Esophagus squamous epithelium (tissue), 5 donors: ENCODE measurements at regions not wholly inside any gene's neighbourhood (a gene's known extent, or its start where the extent isn't known, plus 50 kb on each side); places are given as distances from the start of the nearest gene placed in this dataset.

Experiments used
- DNase-seq: peaks from one replicate; lab custom pipeline; 2025; lab: John Stamatoyannopoulos, UW
- H3K27ac ChIP-seq, 4 donors: fragments of 200-600 bp; sonication (generic); one replicate each; pipeline ENCODE4 v1.5.1; 2016 to 2019; ENCODE audit warnings: mild to moderate bottlenecking in 1 of 4
- H3K27me3 ChIP-seq, 4 donors: fragments of 200-600 bp; sonication (generic); 1 replicate in 3 of 4; 2 replicates in 1 of 4; pipeline versions ENCODE4 v1.5.1 to v1.6.0; 2017 to 2021; ENCODE audit warnings: antibody characterized with exemption in 1 of 4
- H3K36me3 ChIP-seq, 3 donors: fragments of 200-600 bp; sonication (generic); one replicate each; pipeline ENCODE4 v1.5.1; 2016 to 2019
- H3K4me1 ChIP-seq, 3 donors: fragments of 200-600 bp; sonication (generic); one replicate each; pipeline ENCODE4 v1.5.1; 2017 to 2019
- H3K4me3 ChIP-seq, 4 donors: fragments of 200-600 bp; sonication (generic); 1 replicate in 3 of 4; 2 replicates in 1 of 4; pipeline ENCODE4 v1.5.1; 2016 to 2019; ENCODE audit warnings: mild to moderate bottlenecking in 2 of 4, moderate library complexity in 1 of 4
- H3K9me3 ChIP-seq, 3 donors: fragments of 200-600 bp; sonication (generic); one replicate each; pipeline ENCODE4 v1.5.1; 2016 to 2019
- CTCF ChIP-seq, 6 experiments: fragments of 450-650 bp in 4 of 6; fragments of 200-600 bp in 2 of 6; sonication (generic) in 2 of 6; IDR thresholded peaks; one replicate each; pipeline ENCODE4 v1.5.1; 2016 to 2019; ENCODE audit warnings: antibody characterized with exemption in 6 of 6, mild to moderate bottlenecking in 4 of 6, moderate library complexity in 4 of 6
- POLR2A ChIP-seq, 4 donors: fragments of 450-650 bp; IDR thresholded peaks; one replicate each; pipeline ENCODE4 v1.6.1; 2017; ENCODE audit warnings: antibody characterized with exemption in 4 of 4, mild to moderate bottlenecking in 4 of 4, moderate library complexity in 3 of 4
- WGBS, 2 donors: methylation state at CpG; one replicate each; pipeline ENCODE4 v1.1.5; 2018; 5-methylcytosine and 5-hydroxymethylcytosine counted together
- intact Hi-C: fragments of 100-400 bp; cut with DNase I; formaldehyde crosslinking; loops from one replicate; pipeline ENCODE4 v1.15.0; 2022
- donor health status: DM: yes; HTN: yes; CAD: no.

DNA sequence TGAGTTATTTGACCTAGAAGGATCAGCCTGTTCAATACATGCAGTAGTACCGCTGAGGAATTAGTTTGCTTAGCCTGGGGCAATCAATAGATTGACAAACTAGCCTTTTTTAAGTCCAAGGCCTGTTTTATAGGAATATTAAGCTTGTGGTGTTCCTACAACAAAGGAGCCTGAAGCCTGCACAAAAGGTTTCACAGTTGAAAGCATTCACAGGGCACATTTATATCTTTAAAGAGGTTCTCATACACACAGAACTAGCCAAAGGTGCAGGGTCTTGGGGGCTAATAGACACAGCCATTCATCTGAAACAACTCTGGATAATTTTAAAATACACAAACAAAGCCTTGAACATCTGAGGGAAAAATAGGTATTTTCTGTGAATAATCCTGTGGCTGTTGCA, 160.3 kb downstream of the RPS29 start:
- intact Hi-C loops, result no loop called here
- H3K9me3 ChIP-seq, result no peaks in the 10 kb centered on the region
- no peak for DNase-seq
- WGBS, 2 donors, result 43 to 69% methylated on average over 1 of the region's 1 CpG
- H3K27me3 ChIP-seq, result peaks cover 0 to 9% (median 0%) of the 10 kb centered on the region in 4 donors
- H3K4me3 ChIP-seq, result no peak overlapping the region
- no peak for TF ChIP-seq CTCF (IDR thresholded peaks at IDR 0.05)
- no peaks in the 10 kb centered on the region for H3K4me1 ChIP-seq
- no peak overlapping the region for H3K27ac ChIP-seq
- no peaks in the 10 kb centered on the region for H3K36me3 ChIP-seq

- TF ChIP-seq CTCF (IDR thresholded peaks at IDR 0.05) (no peak), POLR2A (IDR thresholded peaks at IDR 0.05) (no peak)
- WGBS, 2 donors, result 47 to 51% methylated on average over 4 of the region's 4 CpGs
These were observed 161.5 kb downstream of the RPS29 start for GRCh38 chr14:49424436-49425331.

GRCh38 chr14:49420201-49420600, 166.0 kb downstream of the RPS29 start:
- Histone ChIP-seq H3K9me3 (no peaks in the 10 kb centered on the region), H3K27me3 (peaks cover 0 to 3% (median 0%) of the 10 kb centered on the region in 4 donors), H3K27ac (no peak overlapping the region), H3K36me3 (no peaks in the 10 kb centered on the region), H3K4me1 (no peaks in the 10 kb centered on the region), H3K4me3 (no peak overlapping the region)
- intact Hi-C loops, result no loop called here
- 70 to 84% methylated on average over 3 of the region's 3 CpGs for WGBS, 2 donors
- no peak for TF ChIP-seq CTCF (IDR thresholded peaks at IDR 0.05)
- no peak for TF ChIP-seq POLR2A (IDR thresholded peaks at IDR 0.05)
- DNase-seq, result no peak

More at GRCh38 chr14:49424436-49425331, 161.5 kb downstream of the RPS29 start:
- no peak for DNase-seq
- Histone ChIP-seq H3K4me1 (no peaks in the 10 kb centered on the region), H3K9me3 (no peaks in the 10 kb centered on the region), H3K27me3 (peaks cover 0 to 12% (median 0%) of the 10 kb centered on the region in 4 donors), H3K36me3 (no peaks in the 10 kb centered on the region), H3K4me3 (no peak overlapping the region), H3K27ac (no peak overlapping the region)
- intact Hi-C loops, result no loop called here

- peaks cover 0 to 3% (median 0%) of the 10 kb centered on the region in 4 donors for H3K27me3 ChIP-seq
- H3K9me3 ChIP-seq, result no peaks in the 10 kb centered on the region
- TF ChIP-seq POLR2A (IDR thresholded peaks at IDR 0.05) (no peak), CTCF (IDR thresholded peaks at IDR 0.05) (no peak)
- H3K4me3 ChIP-seq, result no peak overlapping the region
- no peak overlapping the region for H3K27ac ChIP-seq
- intact Hi-C loops, result no loop called here
- DNase-seq, result no peak
- H3K36me3 ChIP-seq, result no peaks in the 10 kb centered on the region
- 75 to 76% methylated on average over 4 of the region's 4 CpGs for WGBS, 2 donors
- H3K4me1 ChIP-seq, result no peaks in the 10 kb centered on the region
These were observed 167.4 kb downstream of the RPS29 start for GRCh38 chr14:49418789-49419188.

- H3K4me3 ChIP-seq, result no peak overlapping the region
- intact Hi-C loops, result no loop called here
- no peak for TF ChIP-seq CTCF (IDR thresholded peaks at IDR 0.05)
- TF ChIP-seq POLR2A (IDR thresholded peaks at IDR 0.05), result no peak
- no peak overlapping the region for H3K27ac ChIP-seq
- no peaks in the 10 kb centered on the region for H3K36me3 ChIP-seq
- H3K9me3 ChIP-seq, result no peaks in the 10 kb centered on the region
- peaks cover 0 to 3% (median 0%) of the 10 kb centered on the region in 4 donors for H3K27me3 ChIP-seq
- DNase-seq, result no peak
- H3K4me1 ChIP-seq, result no peaks in the 10 kb centered on the region
These were observed 168.4 kb downstream of the RPS29 start for GRCh38 chr14:49417790-49418189.
